ENCODE measurements at regions not wholly inside any gene's neighbourhood (a gene's known extent, or its start where the extent isn't known, plus 50 kb on each side); places are given as distances from the start of the nearest gene placed in this dataset.

DNA sequence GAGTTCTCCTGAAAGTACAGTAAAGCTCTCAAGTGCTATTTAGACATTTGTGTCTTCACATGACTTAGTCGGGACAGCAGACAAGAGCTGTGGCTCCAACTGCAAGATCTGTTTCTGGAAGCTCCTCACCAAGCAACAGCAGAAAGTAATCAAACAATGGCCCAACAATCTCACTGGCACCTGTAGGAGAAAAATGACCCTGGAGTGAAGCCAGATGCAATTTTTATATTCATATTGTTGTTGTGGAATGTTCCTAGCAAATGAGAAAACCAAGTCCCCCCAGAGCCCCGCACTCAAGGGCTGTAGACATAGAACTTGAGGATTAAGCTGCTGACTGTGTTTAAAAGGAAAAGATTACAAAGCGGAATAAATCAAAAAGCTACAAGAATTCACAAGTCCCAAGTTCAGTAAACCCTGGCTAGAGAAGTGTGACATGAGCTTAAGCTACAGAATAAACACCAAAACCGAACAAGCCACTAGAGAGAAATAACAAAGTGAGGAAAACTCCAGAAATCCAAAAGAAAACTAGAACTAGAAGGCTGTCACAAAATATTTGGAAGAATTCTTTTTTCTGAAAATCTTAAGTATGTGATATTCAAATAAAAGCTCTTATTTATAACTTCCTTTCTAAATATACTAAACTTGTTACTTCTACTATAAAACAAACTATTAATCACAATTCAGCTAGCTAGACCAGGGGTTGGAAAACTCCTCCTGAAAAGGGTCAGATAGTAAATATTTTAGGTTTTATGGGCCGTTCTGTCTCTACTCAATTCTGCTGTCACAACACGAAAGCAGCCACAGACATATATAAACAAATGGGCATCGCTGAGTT is 454.5 kb downstream of the SUCLA2 start:
- TF ChIP-seq CTCF (IDR thresholded peaks at IDR 0.05; ENCODE audit: low read depth, low read length, missing input control) (no peak), RAD21 (IDR thresholded peaks at IDR 0.05) (no peak), FOXA1 (IDR thresholded peaks at IDR 0.05) (no peak), NR2F2 (IDR thresholded peaks at IDR 0.05) (no peak), YY1 (IDR thresholded peaks at IDR 0.05) (no peak), FOXA2 (IDR thresholded peaks at IDR 0.05) (no peak), GABPA (IDR thresholded peaks at IDR 0.05 in 1 of 2, conservative IDR thresholded peaks at IDR 0.05 in 1 of 2) (no peak)
- TF ChIP-seq, protein P1, sequence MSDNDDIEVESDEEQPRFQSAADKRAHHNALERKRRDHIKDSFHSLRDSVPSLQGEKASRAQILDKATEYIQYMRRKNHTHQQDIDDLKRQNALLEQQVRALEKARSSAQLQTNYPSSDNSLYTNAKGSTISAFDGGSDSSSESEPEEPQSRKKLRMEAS (IDR thresholded peaks at IDR 0.05) = no peak
- TF ChIP-seq, protein P2, sequence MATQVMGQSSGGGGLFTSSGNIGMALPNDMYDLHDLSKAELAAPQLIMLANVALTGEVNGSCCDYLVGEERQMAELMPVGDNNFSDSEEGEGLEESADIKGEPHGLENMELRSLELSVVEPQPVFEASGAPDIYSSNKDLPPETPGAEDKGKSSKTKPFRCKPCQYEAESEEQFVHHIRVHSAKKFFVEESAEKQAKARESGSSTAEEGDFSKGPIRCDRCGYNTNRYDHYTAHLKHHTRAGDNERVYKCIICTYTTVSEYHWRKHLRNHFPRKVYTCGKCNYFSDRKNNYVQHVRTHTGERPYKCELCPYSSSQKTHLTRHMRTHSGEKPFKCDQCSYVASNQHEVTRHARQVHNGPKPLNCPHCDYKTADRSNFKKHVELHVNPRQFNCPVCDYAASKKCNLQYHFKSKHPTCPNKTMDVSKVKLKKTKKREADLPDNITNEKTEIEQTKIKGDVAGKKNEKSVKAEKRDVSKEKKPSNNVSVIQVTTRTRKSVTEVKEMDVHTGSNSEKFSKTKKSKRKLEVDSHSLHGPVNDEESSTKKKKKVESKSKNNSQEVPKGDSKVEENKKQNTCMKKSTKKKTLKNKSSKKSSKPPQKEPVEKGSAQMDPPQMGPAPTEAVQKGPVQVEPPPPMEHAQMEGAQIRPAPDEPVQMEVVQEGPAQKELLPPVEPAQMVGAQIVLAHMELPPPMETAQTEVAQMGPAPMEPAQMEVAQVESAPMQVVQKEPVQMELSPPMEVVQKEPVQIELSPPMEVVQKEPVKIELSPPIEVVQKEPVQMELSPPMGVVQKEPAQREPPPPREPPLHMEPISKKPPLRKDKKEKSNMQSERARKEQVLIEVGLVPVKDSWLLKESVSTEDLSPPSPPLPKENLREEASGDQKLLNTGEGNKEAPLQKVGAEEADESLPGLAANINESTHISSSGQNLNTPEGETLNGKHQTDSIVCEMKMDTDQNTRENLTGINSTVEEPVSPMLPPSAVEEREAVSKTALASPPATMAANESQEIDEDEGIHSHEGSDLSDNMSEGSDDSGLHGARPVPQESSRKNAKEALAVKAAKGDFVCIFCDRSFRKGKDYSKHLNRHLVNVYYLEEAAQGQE (IDR thresholded peaks at IDR 0.05) = no peak
- TF ChIP-seq, protein P3, sequence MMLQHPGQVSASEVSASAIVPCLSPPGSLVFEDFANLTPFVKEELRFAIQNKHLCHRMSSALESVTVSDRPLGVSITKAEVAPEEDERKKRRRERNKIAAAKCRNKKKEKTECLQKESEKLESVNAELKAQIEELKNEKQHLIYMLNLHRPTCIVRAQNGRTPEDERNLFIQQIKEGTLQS (IDR thresholded peaks at IDR 0.05) = no peak
